LNCaP clone FGC (cell line): ENCODE measurements at regions not wholly inside any gene's neighbourhood (a gene's known extent, or its start where the extent isn't known, plus 50 kb on each side); places are given as distances from the start of the nearest gene placed in this dataset.
"Not testable (repeated sequence)": the region's sequence is repeated elsewhere in the genome, so short reads cannot be mapped to it uniquely, and the experiment has no call there.

Source experiments
- DNase-seq: peaks from one replicate; pipeline ENCODE4 v3.0.0-alpha.2; 2011; ENCODE audit warnings: low read depth
- H3K4me3 ChIP-seq: 2 replicates; pipeline ENCODE4 v1.5.1; 2011; ENCODE audit warnings: mild to moderate bottlenecking, low read depth, low read length, control low read depth
- TF ChIP-seq, protein P1 (sequence below): IDR thresholded peaks from 2 replicates; pipeline ENCODE4 v1.5.1; 2012; ENCODE audit warnings: mild to moderate bottlenecking; ENCODE audit not compliant: control insufficient read depth, insufficient read depth; ENCODE audit errors: extremely low read depth

DNA sequence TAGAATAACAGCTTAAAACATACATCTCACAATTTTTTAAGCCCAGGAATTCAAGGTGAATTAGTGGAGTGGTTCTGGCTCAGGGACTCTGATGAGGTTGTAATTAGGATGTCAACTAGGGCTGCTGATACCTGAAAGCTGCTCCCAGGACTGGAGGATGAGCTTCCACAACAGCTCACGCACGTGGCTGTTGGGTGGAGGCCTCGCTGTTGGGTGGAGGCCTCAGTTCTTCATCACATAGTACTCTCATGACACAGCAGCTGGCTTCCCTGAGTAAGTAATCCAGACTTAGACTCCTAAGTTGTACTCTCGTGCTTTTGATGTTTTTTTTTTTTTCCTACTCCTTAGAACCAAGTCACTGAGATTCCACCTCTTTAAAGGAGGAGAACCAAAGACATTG is 577.1 kb upstream of the PRR20A start:
- no peak for DNase-seq
- H3K4me3 ChIP-seq = no peak overlapping the region

DNA sequence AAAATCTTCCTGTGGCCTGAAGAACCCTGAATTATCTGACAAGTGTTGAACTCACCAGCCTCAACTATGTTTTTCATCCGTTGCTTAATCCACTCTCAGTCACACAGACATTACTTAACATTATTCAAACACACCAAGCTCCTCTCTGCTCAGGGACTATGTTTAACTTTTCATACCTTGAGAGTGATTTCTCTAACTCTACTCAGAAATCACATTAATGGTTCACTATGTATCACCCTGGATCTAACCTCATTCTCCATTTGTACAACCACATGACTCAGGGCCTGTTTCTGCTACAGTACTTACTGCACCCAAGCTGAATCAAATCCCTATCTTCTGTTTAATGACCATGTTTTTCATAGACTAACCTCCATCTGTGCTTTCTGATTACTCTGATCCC is 553.7 kb upstream of the PRR20A start:
- DNase-seq = no peak
- H3K4me3 ChIP-seq = no peak overlapping the region
- TF ChIP-seq, protein P1, sequence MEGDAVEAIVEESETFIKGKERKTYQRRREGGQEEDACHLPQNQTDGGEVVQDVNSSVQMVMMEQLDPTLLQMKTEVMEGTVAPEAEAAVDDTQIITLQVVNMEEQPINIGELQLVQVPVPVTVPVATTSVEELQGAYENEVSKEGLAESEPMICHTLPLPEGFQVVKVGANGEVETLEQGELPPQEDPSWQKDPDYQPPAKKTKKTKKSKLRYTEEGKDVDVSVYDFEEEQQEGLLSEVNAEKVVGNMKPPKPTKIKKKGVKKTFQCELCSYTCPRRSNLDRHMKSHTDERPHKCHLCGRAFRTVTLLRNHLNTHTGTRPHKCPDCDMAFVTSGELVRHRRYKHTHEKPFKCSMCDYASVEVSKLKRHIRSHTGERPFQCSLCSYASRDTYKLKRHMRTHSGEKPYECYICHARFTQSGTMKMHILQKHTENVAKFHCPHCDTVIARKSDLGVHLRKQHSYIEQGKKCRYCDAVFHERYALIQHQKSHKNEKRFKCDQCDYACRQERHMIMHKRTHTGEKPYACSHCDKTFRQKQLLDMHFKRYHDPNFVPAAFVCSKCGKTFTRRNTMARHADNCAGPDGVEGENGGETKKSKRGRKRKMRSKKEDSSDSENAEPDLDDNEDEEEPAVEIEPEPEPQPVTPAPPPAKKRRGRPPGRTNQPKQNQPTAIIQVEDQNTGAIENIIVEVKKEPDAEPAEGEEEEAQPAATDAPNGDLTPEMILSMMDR = no peak

More for the DNA sequence above, 577.1 kb upstream of the PRR20A start:
- TF ChIP-seq, protein P1 = no peak

DNA sequence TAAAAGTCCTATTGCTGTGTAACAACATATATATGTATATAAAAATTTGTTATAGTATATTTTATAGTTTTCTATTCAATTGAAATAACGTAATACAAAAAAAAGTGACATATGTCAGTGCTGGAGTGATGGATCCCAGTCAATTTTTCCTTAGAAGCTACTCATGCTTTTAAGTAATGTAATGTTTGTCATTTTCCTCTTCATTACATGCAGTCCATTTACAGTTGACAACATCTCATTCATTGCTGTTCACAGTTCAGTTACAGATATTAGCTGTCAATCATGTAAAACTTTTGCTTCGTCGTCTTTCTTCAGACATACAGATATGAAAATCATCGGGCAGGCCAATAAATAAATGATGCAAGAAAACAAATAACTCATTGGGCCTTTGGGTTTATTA is 525.1 kb upstream of the PRR20A start:
- no peak overlapping the region for H3K4me3 ChIP-seq
- TF ChIP-seq, protein P1 = no peak
- no peak for DNase-seq

DNA sequence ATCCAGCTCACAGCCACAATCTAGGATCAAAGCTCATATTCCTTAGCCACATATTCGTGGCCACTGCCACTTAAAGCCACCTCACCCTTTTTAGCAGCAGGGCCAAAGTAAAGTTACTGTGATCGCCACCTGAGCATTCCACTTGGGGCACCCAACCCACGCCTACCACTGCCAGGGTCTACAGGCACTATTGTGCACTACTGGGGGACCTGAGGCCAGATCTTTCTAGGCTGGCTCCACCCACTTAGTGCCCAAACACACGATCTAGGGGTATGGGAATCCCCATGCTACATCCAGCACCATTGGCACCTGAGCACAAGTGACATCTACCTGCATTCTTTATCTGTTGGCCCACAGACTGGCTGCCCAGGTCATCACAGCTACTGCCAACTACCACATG is 517.9 kb upstream of the PRR20A start:
- H3K4me3 ChIP-seq = no peak overlapping the region
- TF ChIP-seq, protein P1 = no peak
- no peak for DNase-seq

DNA sequence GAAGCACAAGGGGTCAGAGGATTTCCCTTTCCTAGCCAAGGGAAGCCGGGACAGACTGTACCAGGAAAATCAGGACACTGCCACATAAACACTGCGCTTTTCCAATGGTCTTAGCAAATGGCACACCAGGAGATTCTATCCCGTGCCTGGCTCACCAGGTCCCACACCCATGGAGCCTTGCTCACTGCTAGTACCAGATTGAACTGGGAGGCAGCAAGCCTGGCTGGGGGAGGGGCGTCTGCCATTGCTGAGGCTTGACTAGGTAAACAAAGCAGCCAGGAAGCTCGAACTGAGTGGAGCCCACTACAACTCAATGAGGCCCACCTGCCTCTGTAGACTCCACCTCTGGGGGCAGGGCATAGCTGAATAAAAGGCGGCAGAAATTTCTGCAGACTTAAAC is 511.8 kb upstream of the PRR20A start:
- H3K4me3 ChIP-seq, DNase-seq: not testable (repeated sequence)

DNA sequence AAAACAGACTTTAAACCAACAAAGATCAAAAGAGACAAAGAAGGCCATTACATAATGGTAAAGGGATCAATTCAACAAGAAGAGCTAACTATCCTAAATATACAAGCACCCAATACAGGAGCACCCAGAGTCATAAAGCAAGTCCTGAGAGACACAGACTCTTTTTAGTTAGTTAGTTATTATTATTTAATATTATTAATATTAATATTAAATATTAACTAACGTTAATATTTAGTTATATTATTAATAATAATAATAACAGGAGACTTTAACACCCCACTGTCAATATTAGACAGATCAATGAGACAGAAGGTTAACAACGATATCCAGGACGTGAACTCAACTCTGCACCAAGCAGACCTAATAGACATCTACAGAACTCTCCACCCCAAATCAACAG is 509.7 kb upstream of the PRR20A start:
- not testable (repeated sequence) for H3K4me3 ChIP-seq, DNase-seq

DNA sequence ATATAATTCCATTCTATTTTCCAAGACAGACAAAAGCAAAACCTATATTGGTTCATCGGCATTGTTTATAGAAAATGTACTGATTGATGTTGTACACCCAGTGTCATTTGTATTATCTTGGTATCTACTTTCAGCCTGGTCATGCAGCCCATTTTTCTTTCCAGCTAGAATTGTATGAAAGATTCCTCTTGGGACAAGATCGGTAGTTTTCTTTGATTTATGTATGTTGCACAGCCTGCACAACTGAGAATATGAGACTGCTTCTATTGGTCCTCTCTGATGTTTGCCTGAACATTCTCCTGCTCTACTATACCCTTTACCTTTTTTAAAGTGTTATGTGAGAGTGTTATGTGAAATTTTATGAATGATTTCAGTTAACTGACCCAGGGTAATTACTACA is 487.7 kb upstream of the PRR20A start:
- TF ChIP-seq, protein P1 = no peak

DNA sequence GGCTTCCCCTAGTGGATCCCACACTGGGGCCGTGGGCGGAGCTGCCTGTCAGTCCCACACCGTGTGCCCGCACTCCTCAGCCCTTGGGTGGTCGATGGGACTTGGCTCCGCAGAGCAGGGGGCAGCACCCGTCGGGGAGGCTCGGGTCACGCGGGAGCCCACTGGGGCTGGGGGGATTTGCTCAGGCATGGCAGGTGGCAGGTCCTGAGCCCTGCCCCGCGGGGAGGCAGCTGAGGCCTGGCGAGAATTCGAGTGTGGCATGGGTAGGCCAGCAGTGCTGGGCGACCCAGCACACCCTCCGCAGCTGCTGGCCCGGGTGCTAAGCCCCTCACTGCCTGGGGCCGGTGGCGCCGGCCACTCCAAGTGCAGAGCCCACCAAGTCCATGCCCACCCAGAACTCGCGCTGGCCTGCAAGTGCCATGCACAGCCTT is 481.7 kb upstream of the PRR20A start:
- TF ChIP-seq, protein P1 = no peak
- H3K4me3 ChIP-seq = no peak overlapping the region
- DNase-seq = no peak

More for the DNA sequence above, 487.7 kb upstream of the PRR20A start:
- DNase-seq = no peak
- H3K4me3 ChIP-seq = no peak overlapping the region
